Inflammatory macrophage treated with lipopolysaccharide for 4 hours (primary cell): ENCODE measurements at regions not wholly inside any gene's neighbourhood (a gene's known extent, or its start where the extent isn't known, plus 50 kb on each side); places are given as distances from the start of the nearest gene placed in this dataset.

Experiments used
- DNase-seq: peaks from one replicate; pipeline ENCODE4 v3.0.0-alpha.2; 2020

GRCh38 chr16:66315210-66315825 lies 51.2 kb upstream of the CDH5 start:
- peak; percentile 74 for DNase-seq

GRCh38 chr16:66311306-66311705 lies 55.2 kb upstream of the CDH5 start:
- no peak for DNase-seq

GRCh38 chr16:66309215-66309807 lies 57.2 kb upstream of the CDH5 start:
- no peak for DNase-seq

- no peak for DNase-seq
These were observed 58.4 kb upstream of the CDH5 start for GRCh38 chr16:66308096-66308495.

GRCh38 chr16:66306366-66307150 lies 59.9 kb upstream of the CDH5 start:
- no peak for DNase-seq

- no peak for DNase-seq
These were observed 61.5 kb upstream of the CDH5 start for GRCh38 chr16:66304961-66305360.

- DNase-seq = no peak
These were observed 62.3 kb upstream of the CDH5 start for GRCh38 chr16:66304151-66304550.

- DNase-seq = no peak
These were observed 66.0 kb upstream of the CDH5 start for GRCh38 chr16:66300501-66300900.

- DNase-seq = no peak
These were observed 66.5 kb upstream of the CDH5 start for GRCh38 chr16:66300037-66300436.

- no peak for DNase-seq
These were observed 67.1 kb upstream of the CDH5 start for GRCh38 chr16:66299349-66299748.

GRCh38 chr16:66298571-66299120 lies 67.8 kb upstream of the CDH5 start:
- DNase-seq = no peak

- DNase-seq = no peak
These were observed 68.5 kb upstream of the CDH5 start for GRCh38 chr16:66298006-66298405.

GRCh38 chr16:66296591-66296990 lies 69.9 kb upstream of the CDH5 start:
- DNase-seq = no peak

GRCh38 chr16:66295761-66296546 lies 70.5 kb upstream of the CDH5 start:
- DNase-seq = no peak

- DNase-seq = no peak
These were observed 71.3 kb upstream of the CDH5 start for GRCh38 chr16:66295213-66295612.

GRCh38 chr16:66294507-66294906 lies 72.0 kb upstream of the CDH5 start:
- DNase-seq = no peak

GRCh38 chr16:66293932-66294331 lies 72.6 kb upstream of the CDH5 start:
- no peak for DNase-seq

- DNase-seq = no peak
These were observed 73.2 kb upstream of the CDH5 start for GRCh38 chr16:66293207-66293735.

- no peak for DNase-seq
These were observed 74.1 kb upstream of the CDH5 start for GRCh38 chr16:66292241-66292935.

GRCh38 chr16:66291833-66292232 lies 74.7 kb upstream of the CDH5 start:
- DNase-seq = no peak

GRCh38 chr16:66290431-66290830 lies 76.1 kb upstream of the CDH5 start:
- DNase-seq = no peak

GRCh38 chr16:66289986-66290385 lies 76.5 kb upstream of the CDH5 start:
- no peak for DNase-seq
